Left hindlimb (tissue), 1 donor: ENCODE measurements at regions not wholly inside any gene's neighbourhood (a gene's known extent, or its start where the extent isn't known, plus 50 kb on each side); places are given as distances from the start of the nearest gene placed in this dataset.
A peak's percentile ranks its signal among the peaks of the same experiment; 100 is the strongest.
"Not testable (repeated sequence)": the region's sequence is repeated elsewhere in the genome, so short reads cannot be mapped to it uniquely, and the experiment has no call there.

Experiments used
- DNase-seq: peaks from one replicate; pipeline ENCODE4 v3.0.0-alpha.2; 2018

- DNase-seq = peak; percentile 57
Observed at GRCh38 chr13:80840316-80840976, 499.5 kb upstream of the SPRY2 start.

GRCh38 chr13:80835902-80836301 is 495.0 kb upstream of the SPRY2 start:
- no peak for DNase-seq

GRCh38 chr13:80830431-80830830 is 489.5 kb upstream of the SPRY2 start:
- DNase-seq = no peak

GRCh38 chr13:80828759-80829158 is 487.8 kb upstream of the SPRY2 start:
- DNase-seq = no peak

- no peak for DNase-seq
Observed at GRCh38 chr13:80825276-80825675, 484.4 kb upstream of the SPRY2 start.

GRCh38 chr13:80824229-80824628 is 483.3 kb upstream of the SPRY2 start:
- DNase-seq = no peak

- no peak for DNase-seq
Observed at GRCh38 chr13:80823472-80823871, 482.5 kb upstream of the SPRY2 start.

GRCh38 chr13:80821466-80821865 is 480.5 kb upstream of the SPRY2 start:
- no peak for DNase-seq

- no peak for DNase-seq
Observed at GRCh38 chr13:80817979-80818378, 477.1 kb upstream of the SPRY2 start.

- no peak for DNase-seq
Observed at GRCh38 chr13:80814541-80814940, 473.6 kb upstream of the SPRY2 start.

GRCh38 chr13:80810294-80810693 is 469.4 kb upstream of the SPRY2 start:
- not testable (repeated sequence) for DNase-seq

- DNase-seq = no peak
Observed at GRCh38 chr13:80802946-80803345, 462.0 kb upstream of the SPRY2 start.

GRCh38 chr13:80798576-80799133 is 457.7 kb upstream of the SPRY2 start:
- no peak for DNase-seq

GRCh38 chr13:80787604-80788003 is 446.7 kb upstream of the SPRY2 start:
- DNase-seq = no peak

GRCh38 chr13:80783926-80784565 is 443.1 kb upstream of the SPRY2 start:
- peak; percentile 29 for DNase-seq

- no peak for DNase-seq
Observed at GRCh38 chr13:80782441-80782840, 441.5 kb upstream of the SPRY2 start.

GRCh38 chr13:80778297-80778696 is 437.4 kb upstream of the SPRY2 start:
- no peak for DNase-seq

GRCh38 chr13:80757694-80758093 is 416.8 kb upstream of the SPRY2 start:
- no peak for DNase-seq

- peak; percentile 70 for DNase-seq
Observed at GRCh38 chr13:80755910-80756309, 415.0 kb upstream of the SPRY2 start.

- DNase-seq = no peak
Observed at GRCh38 chr13:80754441-80754840, 413.5 kb upstream of the SPRY2 start.

- peak; percentile 74 for DNase-seq
Observed at GRCh38 chr13:80753866-80754265, 412.9 kb upstream of the SPRY2 start.

GRCh38 chr13:80751854-80752253 is 410.9 kb upstream of the SPRY2 start:
- DNase-seq = no peak

- no peak for DNase-seq
Observed at GRCh38 chr13:80744147-80744914, 403.4 kb upstream of the SPRY2 start.

GRCh38 chr13:80742033-80742432 is 401.1 kb upstream of the SPRY2 start:
- DNase-seq = no peak
